Mucosa of descending colon (tissue), 3 donors: ENCODE measurements at regions not wholly inside any gene's neighbourhood (a gene's known extent, or its start where the extent isn't known, plus 50 kb on each side); places are given as distances from the start of the nearest gene placed in this dataset.

ENCODE experiments used
- ATAC-seq: fragments of 200-7000 bp; cut with Tn5 transposase; one replicate; pipeline ENCODE4 v1.9.1; 2020; ENCODE audit warnings: mild to moderate bottlenecking, moderate library complexity
- DNase-seq, 3 donors: peaks; one replicate each; pipeline ENCODE4 v3.0.0-alpha.2; 2020
- H3K36me3 ChIP-seq: fragments of 200-600 bp; one replicate; pipeline ENCODE4 v1.8.0; 2021; ENCODE audit warnings: low read depth, mild to moderate bottlenecking
- H3K4me1 ChIP-seq: fragments of 200-600 bp; one replicate; pipeline ENCODE4 v1.8.0; 2021; ENCODE audit warnings: low read depth, mild to moderate bottlenecking
- H3K4me3 ChIP-seq: fragments of 200-600 bp; one replicate; pipeline ENCODE4 v1.8.0; 2021; ENCODE audit warnings: mild to moderate bottlenecking
- H3K9me3 ChIP-seq: fragments of 200-600 bp; one replicate; pipeline ENCODE4 v1.8.0; 2021; ENCODE audit warnings: mild to moderate bottlenecking
- CTCF ChIP-seq: fragments of 200-600 bp; IDR thresholded peaks from one replicate; pipeline ENCODE4 v1.8.0; 2022; ENCODE audit warnings: antibody characterized with exemption, mild to moderate bottlenecking
- intact Hi-C, 2 donors: fragments of 100-400 bp; cut with DNase I in 1 of 2; cut with micrococcal nuclease in 1 of 2; formaldehyde crosslinking; loops; one replicate each; pipeline versions ENCODE4 v1.11.0 to v1.11.1; 2022; cut with DNase I, micrococcal nuclease
- donor health status: DM: no; HTN: no; CAD: no; lungs with moderate emphysema.
- donor health status: DM: no; HTN: no; CAD: no.
- donor health status: DM: no; HTN: yes; CAD: no.

- DNase-seq = no peak
- ATAC-seq = peak; percentile 88
- intact Hi-C loops = no loop called here
Observed at GRCh38 chr15:97893967-97894366, 66.5 kb upstream of the ARRDC4 start.

GRCh38 chr15:97899981-97900380, 60.5 kb upstream of the ARRDC4 start:
- no peaks in the 10 kb centered on the region for H3K9me3 ChIP-seq
- no peak for TF ChIP-seq CTCF
- H3K36me3 ChIP-seq = no peaks in the 10 kb centered on the region
- H3K4me1 ChIP-seq = peaks cover 6% of the 10 kb centered on the region
- no peak for ATAC-seq
- intact Hi-C loops = loop anchor here in 1 of 2 donors (10.0 kb wide), 1 partner anchor 395 kb away; no protein-coding TSS in a partner anchor
- H3K4me3 ChIP-seq = no peak overlapping the region
- DNase-seq = no peak

More at GRCh38 chr15:97893967-97894366, 66.5 kb upstream of the ARRDC4 start:
- Histone ChIP-seq H3K4me3 (no peak overlapping the region), H3K9me3 (no peaks in the 10 kb centered on the region), H3K36me3 (no peaks in the 10 kb centered on the region), H3K4me1 (no peaks in the 10 kb centered on the region)
- no peak for TF ChIP-seq CTCF

GRCh38 chr15:97902140-97902780, 58.2 kb upstream of the ARRDC4 start:
- H3K4me3 ChIP-seq = no peak overlapping the region
- no peak for TF ChIP-seq CTCF
- peak; percentile 36 for ATAC-seq
- H3K36me3 ChIP-seq = no peaks in the 10 kb centered on the region
- no peaks in the 10 kb centered on the region for H3K9me3 ChIP-seq
- peaks cover 6% of the 10 kb centered on the region for H3K4me1 ChIP-seq
- DNase-seq = no peak
- intact Hi-C loops = loop anchor here in 1 of 2 donors (10.0 kb wide), 1 partner anchor 393 kb away; no protein-coding TSS in a partner anchor

GRCh38 chr15:97903560-97903959, 56.9 kb upstream of the ARRDC4 start:
- DNase-seq (no peak), ATAC-seq (no peak)
- no peaks in the 10 kb centered on the region for H3K36me3 ChIP-seq
- H3K4me1 ChIP-seq = peaks cover 6% of the 10 kb centered on the region
- no peaks in the 10 kb centered on the region for H3K9me3 ChIP-seq
- no peak for TF ChIP-seq CTCF
- H3K4me3 ChIP-seq = no peak overlapping the region
- intact Hi-C loops = loop anchor here in 1 of 2 donors (10.0 kb wide), 1 partner anchor 391 kb away; no protein-coding TSS in a partner anchor

- intact Hi-C loops = loop anchor here in 1 of 2 donors (2.0 to 10.0 kb wide), 2 partner anchors 181 to 391 kb away; no protein-coding TSS in a partner anchor
- TF ChIP-seq CTCF = peak; percentile 59
- DNase-seq (peak; percentile 62 to 87 (median 85)), ATAC-seq (peak; percentile 97)
- Histone ChIP-seq H3K36me3 (no peaks in the 10 kb centered on the region), H3K4me3 (no peak overlapping the region), H3K9me3 (no peaks in the 10 kb centered on the region), H3K4me1 (peaks cover 6% of the 10 kb centered on the region)
Observed at GRCh38 chr15:97903971-97904572, 56.4 kb upstream of the ARRDC4 start.
